Choroid plexus epithelial cell (primary cell): ENCODE measurements at regions not wholly inside any gene's neighbourhood (a gene's known extent, or its start where the extent isn't known, plus 50 kb on each side); places are given as distances from the start of the nearest gene placed in this dataset.

Source experiments
- DNase-seq: peaks from one replicate; pipeline ENCODE4 v3.0.0-alpha.2; 2010; ENCODE audit warnings: low read depth
- H3K4me3 ChIP-seq: 2 replicates; pipeline ENCODE4 v1.5.1; 2011; ENCODE audit warnings: low read depth, mild to moderate bottlenecking, control low read depth, low read length, moderate library complexity
- CTCF ChIP-seq: conservative IDR thresholded peaks from 2 replicates; pipeline ENCODE4 v1.5.1; 2011; ENCODE audit warnings: low read depth, mild to moderate bottlenecking, control low read depth, inconsistent platforms, low read length, moderate library complexity

- no peak for DNase-seq
- no peak for TF ChIP-seq CTCF
- H3K4me3 ChIP-seq: no peak overlapping the region
These were observed 105.4 kb downstream of the ABHD5 start for GRCh38 chr3:43796041-43796596.

GRCh38 chr3:43797794-43798193, 107.1 kb downstream of the ABHD5 start:
- no peak for DNase-seq
- no peak for TF ChIP-seq CTCF
- H3K4me3 ChIP-seq: no peak overlapping the region

GRCh38 chr3:43810797-43811196, 120.1 kb downstream of the ABHD5 start:
- no peak for DNase-seq
- TF ChIP-seq CTCF: no peak
- H3K4me3 ChIP-seq: no peak overlapping the region

- no peak overlapping the region for H3K4me3 ChIP-seq
- no peak for TF ChIP-seq CTCF
- no peak for DNase-seq
These were observed 123.7 kb downstream of the ABHD5 start for GRCh38 chr3:43814461-43814860.

- DNase-seq: no peak
- no peak for TF ChIP-seq CTCF
- no peak overlapping the region for H3K4me3 ChIP-seq
These were observed 125.6 kb downstream of the ABHD5 start for GRCh38 chr3:43816372-43816771.

GRCh38 chr3:43817064-43817463, 126.3 kb downstream of the ABHD5 start:
- no peak for DNase-seq
- no peak overlapping the region for H3K4me3 ChIP-seq
- TF ChIP-seq CTCF: no peak

- H3K4me3 ChIP-seq: no peak overlapping the region
- no peak for DNase-seq
- no peak for TF ChIP-seq CTCF
These were observed 127.1 kb downstream of the ABHD5 start for GRCh38 chr3:43817825-43818224.
